IPS DF 4.7 (cell line): ENCODE measurements at regions not wholly inside any gene's neighbourhood (a gene's known extent, or its start where the extent isn't known, plus 50 kb on each side); places are given as distances from the start of the nearest gene placed in this dataset.

Experiments used
- DNase-seq: peaks from one replicate; pipeline ENCODE4 v3.0.0-alpha.2; 2013; ENCODE audit warnings: low spot score; ENCODE audit errors: extremely low read depth

GRCh38 chr14:34350903-34351302 lies 111.1 kb downstream of the SPTSSA start:
- no peak for DNase-seq

GRCh38 chr14:34348592-34348991 lies 113.4 kb downstream of the SPTSSA start:
- no peak for DNase-seq

GRCh38 chr14:34347683-34348082 lies 114.4 kb downstream of the SPTSSA start:
- no peak for DNase-seq

GRCh38 chr14:34345718-34346465 lies 116.1 kb downstream of the SPTSSA start:
- DNase-seq, result no peak

- DNase-seq, result no peak
These were observed 117.7 kb downstream of the SPTSSA start for GRCh38 chr14:34344318-34344717.

GRCh38 chr14:34340025-34340625 lies 121.9 kb downstream of the SPTSSA start:
- DNase-seq, result no peak

GRCh38 chr14:34338056-34338455 lies 124.0 kb downstream of the SPTSSA start:
- DNase-seq, result no peak

GRCh38 chr14:34336501-34336900 lies 125.5 kb downstream of the SPTSSA start:
- no peak for DNase-seq

GRCh38 chr14:34335968-34336367 lies 126.1 kb downstream of the SPTSSA start:
- no peak for DNase-seq

GRCh38 chr14:34334329-34334728 lies 127.7 kb downstream of the SPTSSA start:
- DNase-seq, result no peak

GRCh38 chr14:34331728-34332623 lies 130.1 kb downstream of the SPTSSA start:
- DNase-seq, result no peak

- no peak for DNase-seq
These were observed 131.2 kb downstream of the SPTSSA start for GRCh38 chr14:34330846-34331245.

- DNase-seq, result no peak
These were observed 132.7 kb downstream of the SPTSSA start for GRCh38 chr14:34329301-34329700.

- no peak for DNase-seq
These were observed 133.9 kb downstream of the SPTSSA start for GRCh38 chr14:34328178-34328577.

GRCh38 chr14:34325493-34325892 lies 136.5 kb downstream of the SPTSSA start:
- DNase-seq, result no peak

GRCh38 chr14:34324363-34324795 lies 137.7 kb downstream of the SPTSSA start:
- DNase-seq, result no peak

GRCh38 chr14:34322940-34323418 lies 139.1 kb downstream of the SPTSSA start:
- DNase-seq, result peak; percentile 25

- DNase-seq, result no peak
These were observed 142.9 kb downstream of the SPTSSA start for GRCh38 chr14:34319140-34319539.

- DNase-seq, result no peak
These were observed 144.0 kb downstream of the SPTSSA start for GRCh38 chr14:34318014-34318413.

GRCh38 chr14:34310724-34311123 lies 151.3 kb downstream of the SPTSSA start:
- no peak for DNase-seq

- no peak for DNase-seq
These were observed 158.2 kb downstream of the SPTSSA start for GRCh38 chr14:34303811-34304210.

- no peak for DNase-seq
These were observed 159.4 kb downstream of the SPTSSA start for GRCh38 chr14:34302654-34303053.
